Posterior cingulate gyrus (tissue), 11 donors: ENCODE measurements at regions not wholly inside any gene's neighbourhood (a gene's known extent, or its start where the extent isn't known, plus 50 kb on each side); places are given as distances from the start of the nearest gene placed in this dataset.
A peak's percentile ranks its signal among the peaks of the same experiment; 100 is the strongest.

Experiments used
- DNase-seq, 10 donors: peaks; one replicate each; pipeline versions ENCODE4 v3.0.0 to v3.0.0-alpha.2; 2020 to 2021; ENCODE audit warnings: mixed read lengths in 3 of 10
- intact Hi-C: fragments of 100-400 bp; cut with DNase I; formaldehyde crosslinking; loops from one replicate; pipeline ENCODE4 v1.15.1; 2023

- intact Hi-C loops, result no loop called here
- DNase-seq, result no peak
These were observed 366.4 kb upstream of the ZP4 start for GRCh38 chr1:238257018-238257621.

GRCh38 chr1:238254935-238255334, 364.2 kb upstream of the ZP4 start:
- intact Hi-C loops, result loop anchor here (5.0 kb wide), 1 partner anchor 697 kb away; no protein-coding TSS in a partner anchor
- DNase-seq, result no peak

- intact Hi-C loops, result loop anchor here (5.0 kb wide), 1 partner anchor 700 kb away; no protein-coding TSS in a partner anchor
- peak in 8 of 10 donors; percentile 31 to 94 (median 72) for DNase-seq
These were observed 361.5 kb upstream of the ZP4 start for GRCh38 chr1:238252033-238252802.

GRCh38 chr1:238248356-238248755, 357.6 kb upstream of the ZP4 start:
- DNase-seq, result no peak
- intact Hi-C loops, result no loop called here

- intact Hi-C loops, result no loop called here
- DNase-seq, result no peak
These were observed 351.5 kb upstream of the ZP4 start for GRCh38 chr1:238242181-238242580.

GRCh38 chr1:238241607-238242006, 350.9 kb upstream of the ZP4 start:
- intact Hi-C loops, result no loop called here

GRCh38 chr1:238239343-238239742, 348.6 kb upstream of the ZP4 start:
- DNase-seq, result no peak
- intact Hi-C loops, result no loop called here

More at GRCh38 chr1:238241607-238242006, 350.9 kb upstream of the ZP4 start:
- DNase-seq, result no peak

- DNase-seq, result no peak
These were observed 343.2 kb upstream of the ZP4 start for GRCh38 chr1:238233966-238234365.

GRCh38 chr1:238232084-238232710, 341.5 kb upstream of the ZP4 start:
- DNase-seq, result peak in 2 of 10 donors; percentile 8 to 43
- intact Hi-C loops, result no loop called here

More at GRCh38 chr1:238233966-238234365, 343.2 kb upstream of the ZP4 start:
- intact Hi-C loops, result no loop called here

GRCh38 chr1:238226810-238227209, 336.1 kb upstream of the ZP4 start:
- DNase-seq, result no peak
- intact Hi-C loops, result no loop called here

- intact Hi-C loops, result no loop called here
- DNase-seq, result no peak
These were observed 332.4 kb upstream of the ZP4 start for GRCh38 chr1:238223076-238223640.

- intact Hi-C loops, result no loop called here
- DNase-seq, result no peak
These were observed 331.0 kb upstream of the ZP4 start for GRCh38 chr1:238221738-238222137.

- no peak for DNase-seq
- intact Hi-C loops, result no loop called here
These were observed 323.7 kb upstream of the ZP4 start for GRCh38 chr1:238214449-238214848.

- intact Hi-C loops, result no loop called here
- no peak for DNase-seq
These were observed 314.4 kb upstream of the ZP4 start for GRCh38 chr1:238205045-238205662.

GRCh38 chr1:238201992-238202391, 311.3 kb upstream of the ZP4 start:
- no peak for DNase-seq
- intact Hi-C loops, result no loop called here

- DNase-seq, result no peak
- intact Hi-C loops, result loop anchor here (10.0 kb wide), 1 partner anchor 335 kb away; no protein-coding TSS in a partner anchor
These were observed 308.6 kb upstream of the ZP4 start for GRCh38 chr1:238199325-238199724.

GRCh38 chr1:238196516-238196915, 305.8 kb upstream of the ZP4 start:
- DNase-seq, result no peak
- intact Hi-C loops, result loop anchor here (10.0 kb wide), 1 partner anchor 332 kb away; no protein-coding TSS in a partner anchor

GRCh38 chr1:238191170-238191569, 300.4 kb upstream of the ZP4 start:
- intact Hi-C loops, result loop anchor here (10.0 kb wide), 1 partner anchor 326 kb away; no protein-coding TSS in a partner anchor
- no peak for DNase-seq

GRCh38 chr1:238187575-238187949, 296.8 kb upstream of the ZP4 start:
- intact Hi-C loops, result no loop called here
- no peak for DNase-seq

GRCh38 chr1:238186887-238187574, 296.3 kb upstream of the ZP4 start:
- intact Hi-C loops, result no loop called here
- DNase-seq, result no peak
